ENCODE measurements at regions not wholly inside any gene's neighbourhood (a gene's known extent, or its start where the extent isn't known, plus 50 kb on each side); places are given as distances from the start of the nearest gene placed in this dataset.

GRCh38 chr6:97406633-97407032, 123.6 kb upstream of the MMS22L start:
- Histone ChIP-seq H3K9me3 (no peaks in the 10 kb centered on the region), H3K36me3 (no peaks in the 10 kb centered on the region), H3K27ac (no peak overlapping the region), H3K27me3 (no peaks in the 10 kb centered on the region), H3K4me1 (no peaks in the 10 kb centered on the region), H3K4me3 (no peak overlapping the region)
- TF ChIP-seq POLR2A (IDR thresholded peaks at IDR 0.05) (no peak), CTCF (IDR thresholded peaks at IDR 0.05) (no peak), POLR2AphosphoS5 (IDR thresholded peaks at IDR 0.05) (no peak), EP300 (IDR thresholded peaks at IDR 0.05) (no peak)
- no peak for ATAC-seq
- WGBS, 2 donors (ENCODE audit: low coverage in 1 of 2): 60 to 67% methylated on average over 1 of the region's 1 CpG

- H3K27me3 ChIP-seq: no peaks in the 10 kb centered on the region
- no peak for ATAC-seq
- H3K4me1 ChIP-seq: no peaks in the 10 kb centered on the region
- H3K9me3 ChIP-seq: no peaks in the 10 kb centered on the region
- no peak overlapping the region for H3K27ac ChIP-seq
- H3K36me3 ChIP-seq: no peaks in the 10 kb centered on the region
- no peak overlapping the region for H3K4me3 ChIP-seq
- 39% methylated on average over 2 of the region's 2 CpGs; no CpG with 5 or more reads in 1 of the 2 donors for WGBS, 2 donors (ENCODE audit: low coverage in 1 of 2)
- TF ChIP-seq POLR2A (IDR thresholded peaks at IDR 0.05) (no peak), EP300 (IDR thresholded peaks at IDR 0.05) (no peak), CTCF (IDR thresholded peaks at IDR 0.05) (no peak), POLR2AphosphoS5 (IDR thresholded peaks at IDR 0.05) (no peak)
Observed at GRCh38 chr6:97411610-97412009, 128.6 kb upstream of the MMS22L start.

GRCh38 chr6:97412511-97412910, 129.5 kb upstream of the MMS22L start:
- TF ChIP-seq EP300 (IDR thresholded peaks at IDR 0.05): no peak
- no peak for TF ChIP-seq POLR2A (IDR thresholded peaks at IDR 0.05)
- TF ChIP-seq POLR2AphosphoS5 (IDR thresholded peaks at IDR 0.05): no peak
- WGBS, 2 donors (ENCODE audit: low coverage in 1 of 2): 45 to 57% methylated on average over 1 of the region's 1 CpG

GRCh38 chr6:97422171-97422570, 139.2 kb upstream of the MMS22L start:
- Histone ChIP-seq H3K4me3 (no peak overlapping the region), H3K36me3 (no peaks in the 10 kb centered on the region), H3K4me1 (no peaks in the 10 kb centered on the region), H3K27ac (no peak overlapping the region), H3K9me3 (peaks cover 0 to 11% (median 0%) of the 10 kb centered on the region in 3 donors), H3K27me3 (peaks cover 6% of the 10 kb centered on the region)
- ATAC-seq: no peak
- TF ChIP-seq EP300 (IDR thresholded peaks at IDR 0.05) (no peak), POLR2AphosphoS5 (IDR thresholded peaks at IDR 0.05) (no peak), CTCF (IDR thresholded peaks at IDR 0.05) (no peak), POLR2A (IDR thresholded peaks at IDR 0.05) (no peak)
- 50 to 80% methylated on average over 1 of the region's 1 CpG for WGBS, 2 donors (ENCODE audit: low coverage in 1 of 2)

More at GRCh38 chr6:97412511-97412910, 129.5 kb upstream of the MMS22L start:
- H3K27me3 ChIP-seq: no peaks in the 10 kb centered on the region
- H3K27ac ChIP-seq: no peak overlapping the region
- no peaks in the 10 kb centered on the region for H3K36me3 ChIP-seq
- H3K9me3 ChIP-seq: no peaks in the 10 kb centered on the region
- H3K4me1 ChIP-seq: no peaks in the 10 kb centered on the region
- ATAC-seq: no peak
- no peak overlapping the region for H3K4me3 ChIP-seq

GRCh38 chr6:97423190-97423589, 140.2 kb upstream of the MMS22L start:
- Histone ChIP-seq H3K4me3 (no peak overlapping the region), H3K36me3 (no peaks in the 10 kb centered on the region), H3K27me3 (peaks cover 6% of the 10 kb centered on the region), H3K4me1 (no peaks in the 10 kb centered on the region), H3K9me3 (peaks cover 0 to 11% (median 0%) of the 10 kb centered on the region in 3 donors), H3K27ac (no peak overlapping the region)
- TF ChIP-seq POLR2A (IDR thresholded peaks at IDR 0.05) (no peak), EP300 (IDR thresholded peaks at IDR 0.05) (no peak), POLR2AphosphoS5 (IDR thresholded peaks at IDR 0.05) (no peak), CTCF (IDR thresholded peaks at IDR 0.05) (no peak)
- ATAC-seq: no peak

Measured in gastroesophageal sphincter (tissue), 4 donors.